Stimulated activated CD8-positive, alpha-beta memory T cell treated with anti-CD3 and anti-CD28 coated beads, Interleukin-7, amount 100 ng/mL, for 4 hours (primary cell): ENCODE measurements at regions not wholly inside any gene's neighbourhood (a gene's known extent, or its start where the extent isn't known, plus 50 kb on each side); places are given as distances from the start of the nearest gene placed in this dataset.

Source experiments
- DNase-seq, 2 donors: peaks; one replicate each; pipeline ENCODE4 v3.0.0-alpha.2; 2020; ENCODE audit warnings: low read depth in 2 of 2

GRCh38 chr1:84090447-84091245, 53.4 kb upstream of the PRKACB start:
- DNase-seq: no peak

- DNase-seq: no peak
Measured at GRCh38 chr1:84089867-84090266, 54.2 kb upstream of the PRKACB start.

- DNase-seq: no peak
Measured at GRCh38 chr1:84089465-84089864, 54.6 kb upstream of the PRKACB start.

- DNase-seq: no peak
Measured at GRCh38 chr1:84086616-84087015, 57.5 kb upstream of the PRKACB start.

- DNase-seq: no peak
Measured at GRCh38 chr1:84086189-84086588, 57.9 kb upstream of the PRKACB start.

GRCh38 chr1:84083307-84083706, 60.8 kb upstream of the PRKACB start:
- DNase-seq: no peak

- DNase-seq: no peak
Measured at GRCh38 chr1:84078842-84079202, 65.2 kb upstream of the PRKACB start.

GRCh38 chr1:84078108-84078841, 65.8 kb upstream of the PRKACB start:
- DNase-seq: peak in 1 of 2 donors; percentile 15

- DNase-seq: peak; percentile 47 to 80
Measured at GRCh38 chr1:84077476-84078107, 66.5 kb upstream of the PRKACB start.

GRCh38 chr1:84073266-84073665, 70.8 kb upstream of the PRKACB start:
- DNase-seq: no peak

GRCh38 chr1:84069236-84069845, 70.4 kb upstream of the TTLL7 start:
- no peak for DNase-seq

- DNase-seq: no peak
Measured at GRCh38 chr1:84062496-84062895, 63.6 kb upstream of the TTLL7 start.

GRCh38 chr1:84061336-84061735, 62.4 kb upstream of the TTLL7 start:
- no peak for DNase-seq

GRCh38 chr1:84060781-84061180, 61.8 kb upstream of the TTLL7 start:
- no peak for DNase-seq

- no peak for DNase-seq
Measured at GRCh38 chr1:84048820-84049219, 49.9 kb upstream of the TTLL7 start.
